ENCODE measurements at regions not wholly inside any gene's neighbourhood (a gene's known extent, or its start where the extent isn't known, plus 50 kb on each side); places are given as distances from the start of the nearest gene placed in this dataset.

DNA sequence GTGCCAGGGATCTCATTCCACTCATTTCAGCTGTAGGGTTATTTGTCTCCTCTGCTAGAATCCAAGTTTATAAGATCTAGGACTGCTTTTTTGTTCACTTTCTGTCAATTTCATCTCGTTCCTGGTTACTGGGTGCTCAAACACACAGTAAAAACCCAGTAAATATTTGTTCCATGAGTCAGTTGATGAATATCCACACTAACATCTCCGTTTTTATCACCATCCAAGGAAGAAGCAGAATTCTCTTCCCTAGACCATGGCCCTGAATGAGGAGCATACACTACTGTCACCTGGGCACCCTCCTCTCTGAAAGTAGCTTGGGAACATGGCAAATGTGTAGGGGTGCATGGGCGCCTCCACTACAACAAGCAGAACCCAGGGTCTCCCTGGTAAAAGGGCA is 390.8 kb downstream of the FOXO1 start:
- no peak for TF ChIP-seq EZH2phosphoT487 (IDR thresholded peaks at IDR 0.05; ENCODE audit: borderline replicate concordance, low read length)
- TF ChIP-seq, protein P1, sequence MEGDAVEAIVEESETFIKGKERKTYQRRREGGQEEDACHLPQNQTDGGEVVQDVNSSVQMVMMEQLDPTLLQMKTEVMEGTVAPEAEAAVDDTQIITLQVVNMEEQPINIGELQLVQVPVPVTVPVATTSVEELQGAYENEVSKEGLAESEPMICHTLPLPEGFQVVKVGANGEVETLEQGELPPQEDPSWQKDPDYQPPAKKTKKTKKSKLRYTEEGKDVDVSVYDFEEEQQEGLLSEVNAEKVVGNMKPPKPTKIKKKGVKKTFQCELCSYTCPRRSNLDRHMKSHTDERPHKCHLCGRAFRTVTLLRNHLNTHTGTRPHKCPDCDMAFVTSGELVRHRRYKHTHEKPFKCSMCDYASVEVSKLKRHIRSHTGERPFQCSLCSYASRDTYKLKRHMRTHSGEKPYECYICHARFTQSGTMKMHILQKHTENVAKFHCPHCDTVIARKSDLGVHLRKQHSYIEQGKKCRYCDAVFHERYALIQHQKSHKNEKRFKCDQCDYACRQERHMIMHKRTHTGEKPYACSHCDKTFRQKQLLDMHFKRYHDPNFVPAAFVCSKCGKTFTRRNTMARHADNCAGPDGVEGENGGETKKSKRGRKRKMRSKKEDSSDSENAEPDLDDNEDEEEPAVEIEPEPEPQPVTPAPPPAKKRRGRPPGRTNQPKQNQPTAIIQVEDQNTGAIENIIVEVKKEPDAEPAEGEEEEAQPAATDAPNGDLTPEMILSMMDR (IDR thresholded peaks at IDR 0.05; ENCODE audit: low read depth, low read length, poor library complexity, severe bottlenecking): no peak
- H4K20me1 ChIP-seq (ENCODE audit: control insufficient read depth, insufficient read depth, low read depth, low read length): no peaks in the 10 kb centered on the region
- H3K4me1 ChIP-seq (ENCODE audit: control insufficient read depth, low read length): no peaks in the 10 kb centered on the region
- H3K9me2 ChIP-seq (replicated peaks; ENCODE audit: control insufficient read depth, low read length): no peaks in the 10 kb centered on the region
- H3K79me2 ChIP-seq (ENCODE audit: control insufficient read depth, low read length): no peaks in the 10 kb centered on the region
- no peaks in the 10 kb centered on the region for H3K36me3 ChIP-seq (ENCODE audit: control insufficient read depth, low read length)
- H3K9me3 ChIP-seq (ENCODE audit: control insufficient read depth, insufficient read depth, low read length): no peaks in the 10 kb centered on the region
- no peaks in the 10 kb centered on the region for H3F3A ChIP-seq (ENCODE audit: control insufficient read depth, insufficient read depth)
- no peak overlapping the region for H3K4me3 ChIP-seq (ENCODE audit: low read length)
- no peaks in the 10 kb centered on the region for H3K27me3 ChIP-seq (ENCODE audit: control insufficient read depth, low read length)
- no peak overlapping the region for H3K27ac ChIP-seq (ENCODE audit: low read depth, low read length)
- H3K4me2 ChIP-seq (ENCODE audit: low read length): no peak overlapping the region

- H3K4me3 ChIP-seq (ENCODE audit: low read length): no peak overlapping the region
- no peaks in the 10 kb centered on the region for H4K20me1 ChIP-seq (ENCODE audit: control insufficient read depth, insufficient read depth, low read depth, low read length)
- no peaks in the 10 kb centered on the region for H3K9me2 ChIP-seq (replicated peaks; ENCODE audit: control insufficient read depth, low read length)
- H3K27me3 ChIP-seq (ENCODE audit: control insufficient read depth, low read length): no peaks in the 10 kb centered on the region
- H3K79me2 ChIP-seq (ENCODE audit: control insufficient read depth, low read length): no peaks in the 10 kb centered on the region
- no peaks in the 10 kb centered on the region for H3K4me1 ChIP-seq (ENCODE audit: control insufficient read depth, low read length)
- no peak overlapping the region for H3K4me2 ChIP-seq (ENCODE audit: low read length)
- H3K36me3 ChIP-seq (ENCODE audit: control insufficient read depth, low read length): no peaks in the 10 kb centered on the region
- no peaks in the 10 kb centered on the region for H3K9me3 ChIP-seq (ENCODE audit: control insufficient read depth, insufficient read depth, low read length)
- no peaks in the 10 kb centered on the region for H3F3A ChIP-seq (ENCODE audit: control insufficient read depth, insufficient read depth)
- H3K27ac ChIP-seq (ENCODE audit: low read depth, low read length): no peak overlapping the region
- TF ChIP-seq, protein P1 (IDR thresholded peaks at IDR 0.05; ENCODE audit: low read depth, low read length, poor library complexity, severe bottlenecking): no peak
- no peak for TF ChIP-seq EZH2phosphoT487 (IDR thresholded peaks at IDR 0.05; ENCODE audit: borderline replicate concordance, low read length)
These were observed 382.8 kb downstream of the FOXO1 start for GRCh38 chr13:40283666-40284065.

DNA sequence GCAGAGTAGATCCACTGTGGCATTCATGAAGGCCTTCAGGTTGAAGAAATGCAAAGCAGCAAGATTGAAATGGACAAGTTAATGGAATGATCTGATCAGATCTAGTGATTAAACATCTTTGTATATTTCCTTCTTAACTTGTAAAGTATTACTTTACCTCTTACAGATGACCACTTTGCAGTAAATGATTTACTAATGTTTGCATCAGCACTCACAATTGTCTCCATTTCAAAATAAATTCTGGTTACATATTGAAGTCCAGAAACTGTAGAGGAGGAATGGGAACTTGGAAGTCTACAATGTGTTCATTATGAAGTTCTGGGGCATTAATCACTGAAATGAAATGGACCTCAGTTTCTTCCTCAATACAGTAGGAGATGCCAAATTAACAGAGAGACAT is 380.8 kb downstream of the FOXO1 start:
- H3K36me3 ChIP-seq (ENCODE audit: control insufficient read depth, low read length): no peaks in the 10 kb centered on the region
- H3K4me2 ChIP-seq (ENCODE audit: low read length): no peak overlapping the region
- no peak overlapping the region for H3K4me3 ChIP-seq (ENCODE audit: low read length)
- H4K20me1 ChIP-seq (ENCODE audit: control insufficient read depth, insufficient read depth, low read depth, low read length): no peaks in the 10 kb centered on the region
- no peaks in the 10 kb centered on the region for H3K9me3 ChIP-seq (ENCODE audit: control insufficient read depth, insufficient read depth, low read length)
- no peaks in the 10 kb centered on the region for H3K9me2 ChIP-seq (replicated peaks; ENCODE audit: control insufficient read depth, low read length)
- H3K27me3 ChIP-seq (ENCODE audit: control insufficient read depth, low read length): no peaks in the 10 kb centered on the region
- H3K79me2 ChIP-seq (ENCODE audit: control insufficient read depth, low read length): no peaks in the 10 kb centered on the region
- TF ChIP-seq, protein P1 (IDR thresholded peaks at IDR 0.05; ENCODE audit: low read depth, low read length, poor library complexity, severe bottlenecking): no peak
- TF ChIP-seq EZH2phosphoT487 (IDR thresholded peaks at IDR 0.05; ENCODE audit: borderline replicate concordance, low read length): no peak
- no peak overlapping the region for H3K27ac ChIP-seq (ENCODE audit: low read depth, low read length)
- no peaks in the 10 kb centered on the region for H3F3A ChIP-seq (ENCODE audit: control insufficient read depth, insufficient read depth)
- H3K4me1 ChIP-seq (ENCODE audit: control insufficient read depth, low read length): no peaks in the 10 kb centered on the region

GRCh38 chr13:40287428-40287827 is 379.0 kb downstream of the FOXO1 start:
- Histone ChIP-seq H3K4me2 (ENCODE audit: low read length) (no peak overlapping the region), H3K9me2 (replicated peaks; ENCODE audit: control insufficient read depth, low read length) (no peaks in the 10 kb centered on the region), H3K79me2 (ENCODE audit: control insufficient read depth, low read length) (no peaks in the 10 kb centered on the region), H3F3A (ENCODE audit: control insufficient read depth, insufficient read depth) (no peaks in the 10 kb centered on the region), H3K9me3 (ENCODE audit: control insufficient read depth, insufficient read depth, low read length) (no peaks in the 10 kb centered on the region), H3K4me1 (ENCODE audit: control insufficient read depth, low read length) (no peaks in the 10 kb centered on the region), H3K27ac (ENCODE audit: low read depth, low read length) (no peak overlapping the region), H3K4me3 (ENCODE audit: low read length) (no peak overlapping the region), H3K27me3 (ENCODE audit: control insufficient read depth, low read length) (no peaks in the 10 kb centered on the region), H4K20me1 (ENCODE audit: control insufficient read depth, insufficient read depth, low read depth, low read length) (no peaks in the 10 kb centered on the region), H3K36me3 (ENCODE audit: control insufficient read depth, low read length) (no peaks in the 10 kb centered on the region)
- TF ChIP-seq EZH2phosphoT487 (IDR thresholded peaks at IDR 0.05; ENCODE audit: borderline replicate concordance, low read length): no peak
